ENCODE measurements at regions not wholly inside any gene's neighbourhood (a gene's known extent, or its start where the extent isn't known, plus 50 kb on each side); places are given as distances from the start of the nearest gene placed in this dataset.

- TF ChIP-seq POLR2A (IDR thresholded peaks at IDR 0.05) (no peak), CTCF (IDR thresholded peaks at IDR 0.05) (no peak)
Measured at GRCh38 chr16:26777821-26778220, 288.9 kb upstream of the C16orf82 start.
